Loucy (cell line): ENCODE measurements at regions not wholly inside any gene's neighbourhood (a gene's known extent, or its start where the extent isn't known, plus 50 kb on each side); places are given as distances from the start of the nearest gene placed in this dataset.

Experiments used
- CTCF ChIP-seq: fragments of 200-600 bp; sonication (generic); conservative IDR thresholded peaks from 2 replicates; pipeline ENCODE4 v1.5.1; 2014; ENCODE audit warnings: mild to moderate bottlenecking, antibody characterized with exemption, low read length
- EZH2phosphoT487 ChIP-seq: fragments of 200-600 bp; IDR thresholded peaks from 2 replicates; pipeline ENCODE4 v1.6.1; 2018; ENCODE audit warnings: antibody characterized with exemption, mild to moderate bottlenecking, moderate library complexity, borderline replicate concordance

- no peak for TF ChIP-seq CTCF
- TF ChIP-seq EZH2phosphoT487, result no peak
These were observed 277.3 kb upstream of the CHD6 start for GRCh38 chr20:41895241-41896032.
